NB4 (cell line): ENCODE measurements at regions not wholly inside any gene's neighbourhood (a gene's known extent, or its start where the extent isn't known, plus 50 kb on each side); places are given as distances from the start of the nearest gene placed in this dataset.
A peak's percentile ranks its signal among the peaks of the same experiment; 100 is the strongest.

Experiments used
- DNase-seq: peaks from one replicate; pipeline ENCODE4 v3.0.0; 2010; ENCODE audit warnings: low read depth
- H3K4me3 ChIP-seq: one replicate; pipeline ENCODE4 v1.5.1; 2011; ENCODE audit warnings: mild to moderate bottlenecking, low read depth, low read length, moderate library complexity
- MYC ChIP-seq: IDR thresholded peaks from 2 replicates; pipeline ENCODE4 v1.6.1; 2011; ENCODE audit warnings: low read depth, low read length
- POLR2A ChIP-seq: IDR thresholded peaks from 2 replicates; pipeline ENCODE4 v1.6.1; 2011; ENCODE audit warnings: mild to moderate bottlenecking; ENCODE audit not compliant: insufficient read length; ENCODE audit errors: extremely low read depth
- TF ChIP-seq, protein P1 (sequence below): IDR thresholded peaks from 2 replicates; pipeline ENCODE4 v1.6.1; 2011; ENCODE audit warnings: low read depth, low read length
- TF ChIP-seq, protein P2 (sequence below): IDR thresholded peaks from one replicate; pipeline ENCODE4 v1.5.1; 2012; ENCODE audit warnings: low read depth, low read length

DNA sequence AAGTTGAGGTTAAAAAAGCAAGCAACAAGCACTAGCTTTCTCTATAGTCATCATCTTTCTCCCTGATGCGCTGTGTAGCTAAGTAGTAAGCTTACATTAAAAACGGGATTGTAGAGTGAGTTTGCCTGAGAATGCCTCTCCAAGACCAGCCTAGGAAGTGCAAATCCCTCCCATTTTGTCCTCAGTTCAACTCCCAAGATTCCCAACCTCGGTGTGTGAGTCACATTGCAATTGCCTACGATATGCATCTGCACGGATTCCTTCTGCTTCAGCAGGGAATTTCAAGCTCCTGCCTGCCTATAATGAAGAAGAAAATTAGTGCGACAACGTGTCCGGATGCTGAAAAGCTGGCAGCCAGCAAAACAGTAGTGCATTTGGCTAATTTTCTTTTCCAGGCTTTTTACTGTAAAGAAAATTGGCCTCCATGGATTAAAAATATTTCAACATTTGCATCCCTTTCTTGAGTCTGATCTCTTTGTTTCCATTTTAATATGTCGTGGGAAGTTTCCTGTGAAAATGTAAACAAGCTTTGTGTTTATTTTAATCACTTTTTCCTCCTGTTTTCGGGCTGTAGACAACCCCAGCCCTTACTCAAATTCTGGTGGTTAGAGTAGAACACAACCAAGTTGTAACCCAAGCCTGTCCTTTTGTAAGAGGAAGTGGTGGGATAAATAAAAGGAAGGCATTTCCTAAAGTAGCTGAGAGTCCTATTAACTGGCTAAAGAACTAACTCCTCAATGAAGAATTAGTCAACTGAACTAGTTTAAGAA, 58.4 kb upstream of the TET2 start:
- TF ChIP-seq, protein P1, sequence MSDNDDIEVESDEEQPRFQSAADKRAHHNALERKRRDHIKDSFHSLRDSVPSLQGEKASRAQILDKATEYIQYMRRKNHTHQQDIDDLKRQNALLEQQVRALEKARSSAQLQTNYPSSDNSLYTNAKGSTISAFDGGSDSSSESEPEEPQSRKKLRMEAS, result no peak
- TF ChIP-seq MYC (no peak), POLR2A (no peak)
- TF ChIP-seq, protein P2, sequence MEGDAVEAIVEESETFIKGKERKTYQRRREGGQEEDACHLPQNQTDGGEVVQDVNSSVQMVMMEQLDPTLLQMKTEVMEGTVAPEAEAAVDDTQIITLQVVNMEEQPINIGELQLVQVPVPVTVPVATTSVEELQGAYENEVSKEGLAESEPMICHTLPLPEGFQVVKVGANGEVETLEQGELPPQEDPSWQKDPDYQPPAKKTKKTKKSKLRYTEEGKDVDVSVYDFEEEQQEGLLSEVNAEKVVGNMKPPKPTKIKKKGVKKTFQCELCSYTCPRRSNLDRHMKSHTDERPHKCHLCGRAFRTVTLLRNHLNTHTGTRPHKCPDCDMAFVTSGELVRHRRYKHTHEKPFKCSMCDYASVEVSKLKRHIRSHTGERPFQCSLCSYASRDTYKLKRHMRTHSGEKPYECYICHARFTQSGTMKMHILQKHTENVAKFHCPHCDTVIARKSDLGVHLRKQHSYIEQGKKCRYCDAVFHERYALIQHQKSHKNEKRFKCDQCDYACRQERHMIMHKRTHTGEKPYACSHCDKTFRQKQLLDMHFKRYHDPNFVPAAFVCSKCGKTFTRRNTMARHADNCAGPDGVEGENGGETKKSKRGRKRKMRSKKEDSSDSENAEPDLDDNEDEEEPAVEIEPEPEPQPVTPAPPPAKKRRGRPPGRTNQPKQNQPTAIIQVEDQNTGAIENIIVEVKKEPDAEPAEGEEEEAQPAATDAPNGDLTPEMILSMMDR, result no peak
- no peak overlapping the region for H3K4me3 ChIP-seq
- DNase-seq, result peak; percentile 54

DNA sequence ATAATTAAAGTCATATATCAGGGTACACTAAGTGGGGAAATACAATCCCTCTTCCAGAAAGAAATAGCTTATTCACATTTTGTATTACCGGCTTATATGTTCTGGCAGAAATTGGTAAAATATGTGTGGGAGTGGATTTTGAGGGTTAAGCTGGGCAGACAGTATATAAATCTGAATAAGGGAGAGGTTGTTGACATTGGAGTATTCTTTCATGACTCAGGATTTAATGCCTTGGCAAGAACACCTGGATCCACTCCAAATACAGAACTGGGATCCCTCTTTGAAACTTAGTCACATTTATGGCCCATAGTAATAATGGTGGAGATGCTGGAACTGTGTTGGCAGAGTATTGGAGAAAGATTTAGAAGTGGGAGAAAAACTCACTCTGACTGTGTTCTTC, 54.3 kb upstream of the TET2 start:
- no peak overlapping the region for H3K4me3 ChIP-seq
- no peak for DNase-seq
- no peak for TF ChIP-seq MYC
- TF ChIP-seq, protein P2, result no peak
- TF ChIP-seq, protein P1, result no peak
- no peak for TF ChIP-seq POLR2A

DNA sequence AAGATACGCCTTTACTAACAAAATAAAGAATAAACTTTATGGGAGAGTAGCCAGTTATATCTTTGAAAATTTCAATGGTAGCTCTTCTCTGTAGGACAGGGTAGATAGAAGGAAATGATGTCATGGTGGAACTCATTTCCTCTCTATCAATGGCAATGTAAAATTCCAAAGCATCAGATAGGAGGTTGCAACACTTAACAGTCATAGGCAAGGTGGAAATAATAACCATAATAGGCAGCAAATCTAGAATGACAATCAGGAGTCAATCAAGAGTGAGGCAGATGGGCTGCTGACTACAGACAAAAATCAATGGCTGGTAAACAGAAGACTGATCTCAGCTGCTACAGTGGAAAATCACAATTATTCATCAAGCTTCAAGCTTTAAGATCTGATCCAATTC, 53.9 kb upstream of the TET2 start:
- no peak overlapping the region for H3K4me3 ChIP-seq
- no peak for DNase-seq
- TF ChIP-seq, protein P2, result no peak
- no peak for TF ChIP-seq POLR2A
- TF ChIP-seq MYC, result no peak

DNA sequence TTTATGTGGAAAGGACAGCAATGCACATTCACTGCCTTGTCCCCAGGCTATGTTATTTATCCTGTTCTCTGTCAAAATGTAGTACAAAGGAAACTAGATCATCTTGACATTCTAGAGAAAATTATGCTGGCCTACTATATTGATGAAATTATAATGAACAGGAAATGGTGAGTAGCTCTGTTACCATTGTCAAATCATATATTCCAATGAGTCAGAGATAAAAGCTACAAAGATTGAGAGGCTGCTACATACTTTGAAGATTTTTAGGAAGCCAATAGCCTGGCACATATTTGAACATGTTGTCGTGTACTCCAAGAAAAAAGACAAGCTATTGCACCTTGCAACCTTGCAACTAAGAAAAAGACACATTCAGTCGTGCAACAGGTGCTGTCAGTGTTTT, 52.7 kb upstream of the TET2 start:
- TF ChIP-seq POLR2A (no peak), MYC (no peak)
- TF ChIP-seq, protein P2, result no peak
- TF ChIP-seq, protein P1, result no peak
- no peak overlapping the region for H3K4me3 ChIP-seq
- DNase-seq, result no peak
